Hepatic stellate cell (primary cell): ENCODE measurements at regions not wholly inside any gene's neighbourhood (a gene's known extent, or its start where the extent isn't known, plus 50 kb on each side); places are given as distances from the start of the nearest gene placed in this dataset.

ENCODE experiments used
- DNase-seq: peaks from one replicate; pipeline ENCODE4 v3.0.0; 2011; ENCODE audit warnings: low spot score

DNA sequence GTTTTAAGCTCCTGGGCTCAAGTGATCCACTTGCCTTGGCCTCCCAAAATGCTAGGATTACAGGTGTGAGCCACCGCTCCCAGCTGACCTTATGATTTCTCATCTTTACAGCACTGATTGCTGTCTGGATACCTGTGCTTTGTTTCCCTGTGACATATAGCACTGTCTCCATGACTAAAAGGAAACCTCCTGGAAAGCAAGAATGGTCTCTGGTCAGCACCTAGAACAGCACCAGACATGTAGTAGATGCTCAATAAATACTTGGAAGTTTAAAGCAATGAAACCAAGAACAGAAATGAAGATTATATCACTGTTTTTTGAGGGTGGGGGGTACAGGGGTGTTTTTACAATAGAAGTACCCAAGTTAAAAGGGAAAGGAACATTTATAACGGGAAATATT, 156.8 kb upstream of the ADAMTS9 start:
- no peak for DNase-seq

DNA sequence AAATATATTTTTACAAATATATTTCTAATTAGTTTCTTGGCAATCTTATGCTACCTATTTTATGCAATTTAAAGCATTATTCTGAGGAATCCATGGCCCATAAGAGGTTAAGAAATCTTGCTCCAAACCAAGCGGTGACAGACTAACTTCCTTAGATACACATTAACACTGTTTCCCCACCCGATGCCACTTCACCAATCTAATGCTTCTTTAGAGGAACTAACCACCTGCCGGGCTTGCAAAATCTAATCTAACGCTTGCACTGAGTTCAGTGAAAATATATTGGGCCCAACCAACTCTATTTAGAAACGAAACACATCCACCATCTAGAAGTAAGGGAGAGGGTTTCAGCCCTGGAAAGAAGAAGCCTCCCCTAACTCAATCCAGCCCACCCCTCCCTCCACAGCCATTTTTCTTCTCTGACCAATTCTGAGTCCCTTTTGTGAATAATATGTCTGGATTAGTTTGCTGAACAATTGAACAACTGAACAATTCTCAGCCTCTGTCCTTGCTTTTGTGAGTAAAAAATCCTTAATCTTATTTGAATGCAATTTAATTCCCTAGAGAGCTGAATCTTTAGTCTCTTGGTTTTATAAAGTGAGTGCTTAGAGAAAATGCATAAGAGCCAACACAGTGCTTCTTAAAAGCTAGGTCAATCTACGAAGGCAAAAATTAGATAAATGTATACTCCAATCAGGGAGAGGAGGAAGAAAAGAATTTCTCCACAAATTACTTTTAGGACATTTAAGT, 150.4 kb upstream of the ADAMTS9 start:
- no peak for DNase-seq

DNA sequence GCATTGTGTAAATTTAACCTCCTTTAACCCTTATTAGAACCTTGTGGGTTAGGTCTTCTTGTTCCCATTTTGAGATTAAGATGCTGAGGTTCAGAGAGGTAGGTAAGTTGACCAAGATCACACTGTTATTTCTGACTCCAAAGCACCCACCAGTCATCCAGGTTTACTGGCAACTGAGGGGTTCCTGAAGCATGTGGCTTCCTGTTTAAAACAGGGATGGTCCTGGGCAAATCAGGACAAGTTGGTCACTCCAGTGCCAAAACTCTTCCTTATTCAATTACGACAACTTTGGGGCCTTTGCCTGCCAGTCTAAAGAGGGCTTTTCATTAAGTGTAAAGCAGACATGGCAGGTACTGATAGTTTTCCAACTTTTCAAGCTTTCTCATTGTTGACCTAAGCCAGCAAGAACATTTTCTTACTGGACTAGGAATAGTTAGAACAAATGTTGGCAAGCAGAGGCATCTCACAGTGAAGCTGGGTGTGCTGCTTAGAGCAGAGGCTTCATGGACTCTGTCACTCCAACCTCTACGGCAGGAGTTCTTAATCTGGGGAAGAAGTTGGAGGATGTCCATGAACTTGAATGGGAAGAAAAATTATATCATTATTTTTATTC, 149.4 kb upstream of the ADAMTS9 start:
- DNase-seq: no peak

DNA sequence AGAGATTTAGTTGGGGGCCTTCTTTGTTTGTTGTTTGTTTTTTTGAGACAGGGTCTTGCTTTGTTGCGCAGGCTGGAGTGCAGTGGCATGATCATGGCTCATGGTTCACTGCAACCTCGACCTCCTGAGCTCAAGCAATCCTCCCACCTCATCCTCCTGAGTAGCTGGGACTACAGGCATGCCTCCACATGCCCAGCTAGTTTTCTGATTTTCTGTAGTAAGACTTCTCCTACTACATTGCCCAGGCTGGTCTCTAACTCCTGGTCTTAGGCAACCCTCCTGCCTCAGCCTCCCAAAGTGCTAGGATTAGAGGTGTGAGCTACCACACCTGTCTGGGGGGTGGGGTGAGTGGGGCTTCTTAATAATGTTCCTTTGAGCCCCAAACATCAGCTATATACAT, 148.3 kb upstream of the ADAMTS9 start:
- no peak for DNase-seq

DNA sequence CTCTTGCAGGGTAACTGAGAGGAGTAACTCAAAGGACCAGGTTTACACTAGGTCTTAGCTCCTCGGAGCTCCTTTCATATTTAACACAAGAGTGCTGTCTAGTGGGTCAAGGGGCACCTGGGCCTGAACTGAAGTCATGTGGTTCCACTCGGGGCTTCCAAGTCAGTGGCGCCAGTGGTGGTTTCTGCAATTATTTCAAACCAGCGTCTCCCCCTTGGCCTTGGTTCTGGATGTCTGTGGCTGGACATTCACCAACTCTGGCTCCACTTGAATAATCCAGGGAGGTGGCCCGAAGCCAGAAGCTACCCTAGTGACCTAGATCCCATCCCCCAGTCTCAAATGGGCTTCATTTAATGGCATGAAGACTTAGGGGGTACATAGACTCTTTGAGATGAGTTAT, 144.3 kb upstream of the ADAMTS9 start:
- DNase-seq: no peak

DNA sequence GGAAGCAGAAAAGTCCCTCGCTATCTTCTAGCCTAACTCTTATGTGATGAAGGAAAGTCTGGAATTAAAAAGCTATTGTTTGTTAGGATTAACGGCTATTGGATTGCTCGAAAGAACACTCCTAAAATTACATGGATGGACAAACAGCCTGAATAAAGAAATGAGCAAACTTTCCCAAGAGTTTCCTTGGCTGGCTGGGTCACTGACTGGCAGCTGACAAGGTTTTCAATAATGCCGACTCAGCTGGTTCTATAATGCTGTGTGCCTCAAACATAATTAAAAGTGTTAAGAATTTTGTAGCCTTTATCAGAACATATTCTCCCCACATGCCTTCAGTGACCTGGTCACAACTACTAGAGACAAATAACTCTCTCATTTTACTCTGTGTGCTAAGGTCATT, 142.9 kb upstream of the ADAMTS9 start:
- DNase-seq: no peak

DNA sequence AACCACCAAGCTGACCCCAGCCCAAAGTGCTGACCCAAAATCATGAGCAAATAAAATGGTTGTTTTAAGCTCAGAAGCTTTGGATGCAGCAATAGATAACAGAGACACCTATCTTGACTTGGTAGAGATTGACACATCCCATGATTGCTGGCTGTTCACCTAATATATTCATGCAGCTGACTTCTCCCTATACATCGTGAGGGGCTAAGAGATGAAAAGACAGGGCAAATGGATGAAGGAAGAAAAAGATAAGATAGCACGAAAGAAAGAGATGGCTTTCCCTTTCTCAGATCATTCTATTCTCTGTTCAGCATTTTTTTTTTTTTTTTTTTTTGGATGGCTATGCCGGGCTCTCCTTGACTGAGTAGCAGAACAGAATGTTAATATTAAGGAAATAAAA, 141.5 kb upstream of the ADAMTS9 start:
- DNase-seq: no peak

DNA sequence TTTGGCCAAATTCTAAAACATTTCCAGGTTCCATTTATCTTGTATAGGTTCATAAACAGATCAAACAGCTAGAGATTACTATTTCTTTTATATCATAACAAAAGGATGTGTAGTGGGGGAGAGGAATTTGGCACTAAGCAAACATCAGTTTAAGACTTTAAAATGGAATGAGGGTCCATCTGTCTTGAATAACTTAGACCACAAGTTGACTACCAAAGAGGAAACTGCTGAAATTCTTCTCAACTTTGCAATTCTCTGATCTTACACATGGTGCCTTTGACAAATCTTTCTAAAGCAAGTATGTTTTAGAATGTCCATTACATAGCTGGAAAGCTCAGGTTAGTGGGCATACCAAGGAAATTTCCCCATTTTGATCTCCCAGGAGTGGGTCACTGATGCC, 140.5 kb upstream of the ADAMTS9 start:
- DNase-seq: no peak

DNA sequence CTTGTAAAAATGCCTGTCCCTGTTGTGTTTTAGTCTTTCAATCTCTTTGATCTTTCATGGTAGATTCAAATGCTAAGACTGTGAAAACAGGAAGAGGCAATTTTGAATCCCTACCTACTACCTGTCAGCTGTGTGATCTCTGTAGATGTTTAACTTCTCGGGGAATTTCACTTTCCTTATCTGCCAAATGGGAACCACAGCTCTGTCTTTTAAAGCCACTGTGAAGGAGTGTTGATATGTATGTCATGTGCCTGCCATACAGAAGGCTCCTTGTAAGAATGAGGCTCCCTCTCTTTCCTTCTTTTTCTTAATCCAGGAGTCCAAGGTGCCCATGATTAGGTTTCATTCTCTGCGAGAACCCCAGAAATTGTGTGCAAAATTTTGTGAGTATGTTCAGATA, 139.6 kb upstream of the ADAMTS9 start:
- DNase-seq: no peak

DNA sequence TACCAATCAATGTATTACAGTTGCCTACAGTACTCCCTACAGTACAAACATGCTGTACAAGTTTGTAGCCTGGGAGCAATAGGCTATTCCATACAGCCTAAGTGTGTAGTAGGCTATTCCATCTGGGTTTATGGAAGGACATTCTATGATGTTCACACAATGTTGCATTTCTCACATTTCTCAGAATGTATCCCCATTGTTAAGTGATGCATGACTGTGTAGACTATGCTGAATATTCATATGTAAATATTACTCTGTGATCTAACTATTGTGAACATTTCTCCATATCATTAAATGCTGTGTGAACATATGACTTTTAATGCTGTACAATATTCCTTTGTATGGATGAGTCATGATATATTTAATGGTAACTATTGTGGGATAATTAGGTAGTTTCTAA, 139.2 kb upstream of the ADAMTS9 start:
- no peak for DNase-seq

DNA sequence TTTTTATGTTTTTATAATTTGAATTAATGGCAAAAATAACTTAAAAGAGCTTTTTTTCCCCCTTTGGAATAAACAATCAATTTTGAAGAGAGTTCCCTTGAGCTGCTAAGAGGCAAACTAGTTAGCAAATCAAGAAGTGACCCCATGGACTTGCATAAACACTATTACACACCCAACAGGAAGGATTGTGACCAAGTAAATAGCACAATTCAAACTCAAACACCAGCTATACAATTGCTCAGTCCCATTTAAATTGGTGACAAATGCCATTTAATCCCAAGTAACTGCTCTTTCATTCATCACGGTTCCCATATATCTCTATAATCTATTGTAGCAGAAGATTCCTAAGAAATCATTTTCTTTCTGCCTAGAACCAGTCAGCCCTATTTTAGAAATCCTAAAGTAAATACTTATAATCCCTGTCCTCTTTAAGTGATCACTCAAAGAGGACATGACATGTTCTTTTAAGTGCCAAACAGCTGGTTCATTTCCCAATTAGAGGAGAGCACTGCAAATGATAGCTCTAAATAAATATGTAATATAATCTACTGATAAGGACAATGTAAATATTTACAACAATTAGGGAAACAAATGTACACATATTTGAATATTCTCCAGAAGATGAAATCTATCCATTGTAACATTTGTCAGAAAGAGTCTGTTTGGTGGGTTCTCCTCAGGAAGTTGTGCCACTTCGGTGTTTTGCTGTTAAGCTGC, 137.8 kb upstream of the ADAMTS9 start:
- DNase-seq: no peak

DNA sequence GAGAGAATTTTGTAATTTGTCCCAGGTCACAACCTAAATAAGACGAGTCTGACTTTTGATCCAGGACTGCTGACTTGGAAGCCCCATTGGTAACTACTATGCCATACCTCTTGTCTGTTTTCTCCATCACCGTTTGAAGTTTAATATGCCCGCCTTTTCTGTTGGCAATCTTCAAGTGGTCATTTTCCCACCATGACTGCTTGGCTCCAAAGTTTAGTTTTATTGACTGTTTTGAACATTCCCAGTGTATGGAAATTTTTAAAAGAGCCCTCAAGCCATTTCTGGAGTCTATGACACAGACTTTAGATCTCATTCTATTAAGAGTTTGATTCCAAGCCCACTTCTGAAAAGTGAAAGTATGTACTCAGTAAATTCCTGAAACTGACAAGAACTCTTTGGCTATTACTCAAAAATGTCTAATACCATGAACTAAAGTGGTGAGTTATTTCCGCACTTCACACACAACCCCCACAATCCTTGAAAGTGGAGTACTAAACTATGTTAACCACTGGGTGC, 136.7 kb upstream of the ADAMTS9 start:
- DNase-seq: peak; percentile 16

DNA sequence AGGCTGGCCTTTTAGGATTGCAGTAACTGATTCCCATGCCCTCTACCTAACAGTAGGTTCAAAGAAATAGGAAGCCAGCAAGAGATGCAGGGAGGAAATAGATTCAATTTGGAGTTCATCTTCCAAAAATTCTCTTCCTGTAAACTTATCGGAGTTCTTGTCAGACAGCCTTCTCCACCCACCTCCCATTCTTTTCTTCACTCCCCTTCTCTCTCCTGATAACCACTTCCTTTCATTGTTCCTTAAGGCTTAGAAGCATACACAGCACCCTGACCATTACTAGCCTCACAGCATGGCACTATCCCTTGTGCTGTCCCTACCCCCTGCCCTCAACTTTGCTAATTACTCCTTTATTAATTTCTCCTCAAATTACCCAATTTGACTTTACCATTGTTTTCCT, 130.4 kb upstream of the ADAMTS9 start:
- DNase-seq: no peak

DNA sequence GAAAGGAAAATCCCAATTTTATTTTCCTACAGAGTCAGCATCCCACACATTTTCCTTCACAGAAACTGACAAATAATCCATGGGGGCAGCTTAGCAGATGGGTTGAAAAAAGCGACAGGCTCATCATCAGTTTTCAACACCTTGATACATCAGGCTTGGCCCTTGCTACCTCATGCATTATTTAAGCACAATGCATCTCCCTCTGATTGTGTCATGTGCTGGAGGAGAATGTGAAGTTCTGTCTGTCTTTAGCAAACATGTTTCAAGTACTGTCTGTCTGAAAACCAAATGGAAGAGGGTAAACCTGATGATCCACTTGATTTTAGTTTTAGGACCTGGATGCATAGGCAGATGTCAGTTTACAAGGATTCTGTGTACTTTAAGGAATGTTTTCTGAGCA, 128.6 kb upstream of the ADAMTS9 start:
- no peak for DNase-seq

DNA sequence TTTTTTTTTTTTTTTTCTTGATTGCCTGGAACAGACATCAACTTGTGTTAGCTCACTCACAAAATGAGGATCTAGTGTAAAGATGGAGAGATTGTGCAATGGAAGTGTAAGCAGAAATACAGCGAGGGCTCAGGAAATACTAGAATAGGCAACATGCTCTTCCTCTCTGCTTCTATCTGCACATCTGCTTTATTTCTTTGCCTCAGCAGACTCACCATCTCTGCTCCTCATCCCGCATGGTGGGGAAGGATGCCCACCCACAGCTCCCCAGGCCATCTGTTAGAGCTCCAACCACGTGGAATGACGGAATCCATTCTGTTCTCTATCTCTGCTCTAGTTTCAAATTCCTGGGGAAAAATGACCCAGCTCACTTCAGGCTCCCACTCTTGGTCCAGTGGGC, 128.0 kb upstream of the ADAMTS9 start:
- no peak for DNase-seq

DNA sequence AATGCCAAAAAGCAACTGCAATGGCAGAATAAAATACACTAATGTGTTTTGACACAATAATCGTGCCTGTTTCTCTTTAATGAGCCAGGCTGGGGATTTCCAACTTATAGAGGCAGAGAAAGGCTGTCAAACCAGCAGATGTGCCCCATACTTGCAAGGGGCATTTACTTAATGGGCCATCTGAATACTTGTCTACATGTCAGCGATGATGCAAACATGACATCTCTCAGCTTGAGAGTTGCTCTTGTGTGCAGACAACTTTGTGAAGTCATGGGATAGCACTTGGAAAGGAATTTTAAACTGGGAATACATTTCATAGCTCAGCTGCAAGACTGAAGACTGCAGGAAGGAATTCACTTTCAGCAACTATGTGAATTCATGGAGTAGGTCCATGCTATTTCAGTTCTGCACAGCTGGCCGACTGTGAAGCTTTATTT, 127.4 kb upstream of the ADAMTS9 start:
- DNase-seq: peak; percentile 4

DNA sequence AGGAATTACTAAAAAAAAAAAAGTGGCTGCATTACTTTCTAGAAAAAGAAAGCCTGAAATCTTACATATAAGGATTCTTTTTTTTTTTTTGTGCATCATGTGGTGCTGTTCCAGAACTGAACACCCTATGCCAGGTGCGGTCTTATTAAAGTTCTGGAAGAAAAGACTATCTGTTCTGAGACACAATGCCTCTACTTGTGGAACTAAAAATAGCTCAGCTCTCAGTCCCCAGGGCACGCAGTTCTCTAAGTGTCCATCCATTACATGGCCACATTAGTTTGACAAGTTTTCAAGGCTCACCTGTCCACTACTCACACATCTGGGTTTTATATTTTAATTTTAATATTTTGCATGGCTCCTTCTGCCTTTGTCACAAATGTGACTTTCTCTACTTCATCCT, 126.6 kb upstream of the ADAMTS9 start:
- DNase-seq: no peak

DNA sequence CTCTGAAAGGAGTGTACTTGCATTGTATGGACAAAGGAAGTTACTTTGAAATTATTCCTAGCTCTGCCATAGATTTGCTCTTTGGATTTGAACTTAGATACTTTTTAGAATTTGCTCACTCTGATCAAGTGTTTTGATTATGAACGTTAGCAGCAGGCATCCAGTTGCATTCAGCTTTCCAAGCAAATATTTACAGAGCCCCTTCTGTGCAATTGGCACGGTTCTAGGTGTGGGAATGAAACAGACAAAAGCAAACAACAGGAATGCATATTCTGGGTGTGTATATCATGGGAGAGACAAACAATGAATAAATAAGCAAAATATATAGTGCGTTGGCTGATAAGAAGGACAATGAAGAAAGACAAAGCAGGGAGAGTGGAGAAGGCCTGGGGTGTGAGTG, 125.5 kb upstream of the ADAMTS9 start:
- no peak for DNase-seq

DNA sequence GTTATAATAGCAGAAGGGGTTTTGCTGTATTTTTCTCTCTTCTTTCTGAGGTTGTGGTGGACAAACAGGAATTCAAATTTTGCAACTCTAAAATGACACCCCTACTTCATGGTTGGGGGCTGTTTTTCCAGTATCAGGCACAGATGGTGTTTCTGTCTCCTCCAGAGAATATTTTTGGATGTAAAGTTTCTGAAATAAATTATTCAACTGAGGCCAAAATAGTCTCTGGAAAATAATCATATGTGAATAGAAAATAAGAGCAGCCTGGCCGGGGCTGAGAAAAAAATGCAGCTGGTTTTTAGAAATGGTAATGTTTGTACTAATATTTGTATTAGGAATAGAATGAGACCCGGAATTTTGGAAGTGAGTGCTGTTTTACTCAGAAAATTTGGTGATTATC, 121.3 kb upstream of the ADAMTS9 start:
- DNase-seq: no peak

DNA sequence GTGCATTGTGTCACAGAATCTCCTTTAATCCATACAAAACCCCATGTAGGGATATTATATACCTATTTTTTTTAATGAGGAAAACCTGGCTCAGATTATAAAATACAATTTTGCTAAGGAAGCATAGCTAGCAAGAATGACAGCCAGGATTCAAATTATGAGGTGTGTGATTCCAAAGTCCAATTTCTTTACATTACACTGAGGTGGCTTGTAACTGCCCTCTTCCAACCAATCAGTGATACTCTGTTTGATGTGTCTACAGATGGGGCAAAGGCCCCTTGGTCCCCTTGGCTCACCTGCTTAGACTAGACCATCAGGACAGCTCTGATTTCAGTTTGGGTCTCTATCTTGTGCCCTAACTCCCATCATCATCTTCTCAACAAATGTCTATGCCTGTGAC, 120.3 kb upstream of the ADAMTS9 start:
- no peak for DNase-seq

DNA sequence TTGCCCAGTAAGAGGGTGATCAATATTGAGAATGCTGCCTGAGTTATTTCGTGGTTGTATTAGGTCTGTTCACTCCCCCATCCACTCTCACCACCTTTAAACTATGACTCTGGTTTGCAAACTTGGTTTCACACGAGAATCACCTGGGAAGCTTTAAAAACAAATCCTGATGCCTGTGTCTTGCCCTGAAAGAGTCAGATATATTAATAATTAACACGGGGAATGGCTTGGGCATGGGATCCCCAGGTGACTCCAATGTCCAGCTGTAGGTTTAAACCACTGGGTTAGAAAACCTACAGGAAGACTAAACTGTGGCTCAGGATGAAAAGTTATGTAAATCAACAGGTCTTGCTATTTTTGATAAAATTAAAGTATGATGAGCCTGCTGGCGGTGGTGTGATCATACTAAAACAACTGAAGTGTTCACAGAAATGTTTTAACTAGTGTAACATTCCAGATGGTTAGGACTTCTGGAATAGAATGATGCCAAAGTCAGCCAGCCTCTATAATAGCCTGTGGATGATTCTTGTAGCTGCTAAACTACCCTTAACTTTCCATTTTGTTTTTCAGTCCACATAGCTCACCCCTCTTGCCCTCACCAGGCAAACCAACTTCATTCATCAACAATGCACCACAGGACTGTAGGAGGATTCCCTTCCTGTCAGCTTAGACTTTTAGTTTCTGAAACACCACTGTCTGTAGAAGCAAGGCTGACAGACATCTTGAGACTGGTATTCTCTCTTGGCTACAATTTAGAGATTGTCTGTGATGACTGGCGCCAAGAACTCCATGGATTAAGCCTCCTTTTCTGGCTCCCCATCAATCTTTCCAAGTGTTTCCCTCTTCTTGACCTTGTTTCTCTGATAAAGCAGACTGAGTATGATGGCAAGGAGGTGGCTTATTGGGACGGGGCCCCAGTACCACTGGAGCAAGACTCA, 119.1 kb upstream of the ADAMTS9 start:
- no peak for DNase-seq

DNA sequence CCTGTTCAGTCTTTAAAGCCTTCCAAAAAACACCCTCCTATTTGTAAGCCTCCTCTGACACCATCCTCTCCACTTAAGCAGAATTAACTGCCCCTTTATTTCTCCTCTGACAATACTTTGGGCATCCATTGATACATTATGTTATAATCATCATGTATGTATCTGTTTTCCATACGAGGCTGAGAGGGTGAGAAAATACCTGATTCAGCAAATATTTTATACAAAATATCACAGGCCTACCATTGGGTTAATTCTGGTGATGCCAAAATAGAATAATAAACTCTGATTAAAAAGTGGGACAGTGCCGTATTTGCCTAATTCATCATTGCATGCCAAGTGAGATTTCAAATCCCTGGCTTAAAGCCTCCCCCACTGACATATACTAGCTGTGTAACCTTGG, 118.2 kb upstream of the ADAMTS9 start:
- no peak for DNase-seq
